Muscle of leg (tissue), 3 donors: ENCODE measurements at regions not wholly inside any gene's neighbourhood (a gene's known extent, or its start where the extent isn't known, plus 50 kb on each side); places are given as distances from the start of the nearest gene placed in this dataset.
"Not testable (repeated sequence)": the region's sequence is repeated elsewhere in the genome, so short reads cannot be mapped to it uniquely, and the experiment has no call there.

Source experiments
- DNase-seq: peaks from one replicate; pipeline ENCODE4 v3.0.0; 2013
- H3K27ac ChIP-seq: one replicate; pipeline ENCODE4 v1.5.1; 2013; ENCODE audit warnings: mild to moderate bottlenecking, low read length, control low read depth
- H3K27me3 ChIP-seq: one replicate; pipeline ENCODE4 v1.6.1; 2013; ENCODE audit warnings: low read length; ENCODE audit not compliant: control insufficient read depth, insufficient read depth
- H3K36me3 ChIP-seq: one replicate; pipeline ENCODE4 v1.6.1; 2013; ENCODE audit warnings: low read length; ENCODE audit not compliant: control insufficient read depth, insufficient read depth
- H3K4me1 ChIP-seq: one replicate; pipeline ENCODE4 v1.6.1; 2013; ENCODE audit warnings: low read length; ENCODE audit not compliant: control insufficient read depth, insufficient read depth
- H3K4me3 ChIP-seq: one replicate; pipeline ENCODE4 v1.5.1; 2013; ENCODE audit warnings: low read length, control low read depth
- H3K9me3 ChIP-seq: replicated peaks from 2 replicates; pipeline ENCODE4 v1.6.1; 2013; ENCODE audit warnings: low read depth, low read length; ENCODE audit not compliant: control insufficient read depth
- WGBS: methylation state at CpG from one replicate; pipeline ENCODE4 v1.1.5; 2013; ENCODE audit warnings: missing lambda C conversion rate; ENCODE audit not compliant: insufficient coverage; 5-methylcytosine and 5-hydroxymethylcytosine counted together

- not testable (repeated sequence) for H3K27ac ChIP-seq, H3K4me3 ChIP-seq, DNase-seq, H3K9me3 ChIP-seq, H3K36me3 ChIP-seq, H3K4me1 ChIP-seq
- WGBS = no CpG with 5 or more reads among the region's 3 CpGs
- H3K27me3 ChIP-seq = peaks cover 15% of the 10 kb centered on the region
These were observed 63.2 kb upstream of the GPR50 start for GRCh38 chrX:151113200-151113599.
